HFFc6 (cell line): ENCODE measurements at regions not wholly inside any gene's neighbourhood (a gene's known extent, or its start where the extent isn't known, plus 50 kb on each side); places are given as distances from the start of the nearest gene placed in this dataset.

Experiments
- DNase-seq: peaks from one replicate; pipeline ENCODE4 v3.0.0-alpha.2; 2018
- H3K27ac Mint-ChIP-seq: 2 replicates; pipeline ENCODE4 v1.8.0; 2020; ENCODE audit warnings: mild to moderate bottlenecking, mixed read lengths
- H3K27me3 Mint-ChIP-seq: 2 replicates; pipeline ENCODE4 v1.8.0; 2021; ENCODE audit warnings: mild to moderate bottlenecking, moderate library complexity, mixed read lengths; ENCODE audit not compliant: insufficient read depth
- H3K36me3 Mint-ChIP-seq: 2 replicates; pipeline ENCODE4 v1.8.0; 2021; ENCODE audit warnings: low read depth, mixed read lengths
- H3K4me1 Mint-ChIP-seq: 2 replicates; pipeline ENCODE4 v1.8.0; 2020; ENCODE audit warnings: low read depth, mixed read lengths
- H3K4me3 Mint-ChIP-seq: 2 replicates; pipeline ENCODE4 v1.8.0; 2020; ENCODE audit warnings: mild to moderate bottlenecking, moderate library complexity, mixed read lengths
- H3K9me3 Mint-ChIP-seq: 2 replicates; pipeline ENCODE4 v1.8.0; 2020; ENCODE audit warnings: mild to moderate bottlenecking, mixed read lengths
- CTCF ChIP-seq: fragments of 200-600 bp; sonication (generic); IDR thresholded peaks from 2 replicates; pipeline ENCODE4 v1.5.0; 2021; ENCODE audit warnings: antibody characterized with exemption, mild to moderate bottlenecking

- no peaks in the 10 kb centered on the region for H3K9me3 Mint-ChIP-seq
- no peaks in the 10 kb centered on the region for H3K4me1 Mint-ChIP-seq
- H3K4me3 Mint-ChIP-seq: no peak overlapping the region
- DNase-seq: no peak
- TF ChIP-seq CTCF: no peak
- H3K36me3 Mint-ChIP-seq: no peaks in the 10 kb centered on the region
- no peak overlapping the region for H3K27ac Mint-ChIP-seq
- H3K27me3 Mint-ChIP-seq: peaks cover 22% of the 10 kb centered on the region
Measured at GRCh38 chr3:127120851-127121647, 71.9 kb upstream of the PRR23E start.

- no peak for TF ChIP-seq CTCF
- Mint-ChIP-seq H3K9me3 (no peaks in the 10 kb centered on the region), H3K4me3 (no peak overlapping the region), H3K4me1 (no peaks in the 10 kb centered on the region), H3K27ac (no peak overlapping the region), H3K36me3 (no peaks in the 10 kb centered on the region), H3K27me3 (peaks cover 23% of the 10 kb centered on the region)
- no peak for DNase-seq
Measured at GRCh38 chr3:127121885-127122284, 71.0 kb upstream of the PRR23E start.

GRCh38 chr3:127123533-127123932 is 69.4 kb upstream of the PRR23E start:
- no peak for TF ChIP-seq CTCF
- no peaks in the 10 kb centered on the region for H3K4me1 Mint-ChIP-seq
- no peak overlapping the region for H3K4me3 Mint-ChIP-seq
- no peaks in the 10 kb centered on the region for H3K9me3 Mint-ChIP-seq
- no peaks in the 10 kb centered on the region for H3K36me3 Mint-ChIP-seq
- DNase-seq: no peak
- no peak overlapping the region for H3K27ac Mint-ChIP-seq
- peaks cover 27% of the 10 kb centered on the region for H3K27me3 Mint-ChIP-seq

GRCh38 chr3:127124120-127124519 is 68.8 kb upstream of the PRR23E start:
- H3K4me3 Mint-ChIP-seq: no peak overlapping the region
- H3K9me3 Mint-ChIP-seq: no peaks in the 10 kb centered on the region
- TF ChIP-seq CTCF: no peak
- peaks cover 27% of the 10 kb centered on the region for H3K27me3 Mint-ChIP-seq
- H3K36me3 Mint-ChIP-seq: no peaks in the 10 kb centered on the region
- no peaks in the 10 kb centered on the region for H3K4me1 Mint-ChIP-seq
- peak; percentile 16 for DNase-seq
- H3K27ac Mint-ChIP-seq: no peak overlapping the region

- no peak for TF ChIP-seq CTCF
- no peak overlapping the region for H3K4me3 Mint-ChIP-seq
- no peaks in the 10 kb centered on the region for H3K9me3 Mint-ChIP-seq
- H3K36me3 Mint-ChIP-seq: no peaks in the 10 kb centered on the region
- no peaks in the 10 kb centered on the region for H3K4me1 Mint-ChIP-seq
- H3K27ac Mint-ChIP-seq: no peak overlapping the region
- DNase-seq: no peak
- H3K27me3 Mint-ChIP-seq: peaks cover 46% of the 10 kb centered on the region
Measured at GRCh38 chr3:127131424-127132170, 61.3 kb upstream of the PRR23E start.
